MM.1S (cell line): ENCODE measurements at regions not wholly inside any gene's neighbourhood (a gene's known extent, or its start where the extent isn't known, plus 50 kb on each side); places are given as distances from the start of the nearest gene placed in this dataset.
A peak's percentile ranks its signal among the peaks of the same experiment; 100 is the strongest.

Experiments used
- DNase-seq: peaks from one replicate; pipeline ENCODE4 v3.0.0-alpha.2; 2015
- H2AFZ ChIP-seq: fragments of 300-600 bp; sonication (generic); 2 replicates; pipeline ENCODE4 v1.6.0; 2016; ENCODE audit warnings: antibody characterized with exemption, low read length
- H3F3A ChIP-seq: fragments of 300-600 bp; sonication (generic); 2 replicates; pipeline ENCODE4 v1.6.1; 2016; ENCODE audit warnings: mild to moderate bottlenecking, antibody characterized with exemption, low read length, moderate library complexity, mixed read lengths; ENCODE audit not compliant: insufficient read depth
- H3K27ac ChIP-seq: fragments of 300-600 bp; sonication (generic); 2 replicates; pipeline ENCODE4 v1.5.1; 2016; ENCODE audit warnings: mild to moderate bottlenecking, low read length
- H3K27me3 ChIP-seq: fragments of 300-600 bp; sonication (generic); replicated peaks from 2 replicates; pipeline ENCODE4 v1.6.0; 2016; ENCODE audit warnings: low read length; ENCODE audit not compliant: insufficient read depth
- H3K36me3 ChIP-seq: fragments of 300-600 bp; sonication (generic); replicated peaks from 2 replicates; pipeline ENCODE4 v1.6.1; 2016; ENCODE audit warnings: mild to moderate bottlenecking, low read length, mixed read lengths; ENCODE audit not compliant: insufficient read depth
- H3K4me1 ChIP-seq: fragments of 300-600 bp; sonication (generic); 2 replicates; pipeline ENCODE4 v1.6.1; 2016; ENCODE audit warnings: low read length, mixed read lengths
- H3K4me2 ChIP-seq: fragments of 300-600 bp; sonication (generic); 2 replicates; pipeline ENCODE4 v1.6.0; 2016; ENCODE audit warnings: low read depth, low read length
- H3K4me3 ChIP-seq: fragments of 300-600 bp; sonication (generic); 2 replicates; pipeline ENCODE4 v1.5.1; 2016; ENCODE audit warnings: low read length, mixed read lengths
- H3K79me2 ChIP-seq: fragments of 300-600 bp; sonication (generic); 2 replicates; pipeline ENCODE4 v1.6.1; 2016; ENCODE audit warnings: mixed run types, low read length, mixed read lengths
- H3K9ac ChIP-seq: fragments of 300-600 bp; sonication (generic); 2 replicates; pipeline ENCODE4 v1.6.1; 2016; ENCODE audit warnings: low read length, mixed read lengths
- H3K9me2 ChIP-seq: fragments of 300-600 bp; sonication (generic); replicated peaks from 2 replicates; pipeline ENCODE4 v1.6.1; 2016; ENCODE audit warnings: mild to moderate bottlenecking, low read length, mixed read lengths; ENCODE audit not compliant: insufficient read depth
- H3K9me3 ChIP-seq: fragments of 300-600 bp; sonication (generic); replicated peaks from 2 replicates; pipeline ENCODE4 v1.6.1; 2016; ENCODE audit warnings: mild to moderate bottlenecking, low read length, mixed read lengths; ENCODE audit not compliant: insufficient read depth
- H4K20me1 ChIP-seq: fragments of 300-600 bp; sonication (generic); 2 replicates; pipeline ENCODE4 v1.6.1; 2016; ENCODE audit warnings: mild to moderate bottlenecking, low read length, moderate library complexity, mixed read lengths; ENCODE audit not compliant: insufficient read depth
- EZH2 ChIP-seq: fragments of 300-600 bp; sonication (generic); optimal IDR thresholded peaks from 2 replicates; pipeline ENCODE3; 2017; ENCODE audit warnings: low read depth, mild to moderate bottlenecking, antibody characterized with exemption, low read length, mixed read lengths
- EZH2phosphoT487 ChIP-seq: fragments of 300-600 bp; sonication (generic); IDR thresholded peaks from 2 replicates; pipeline ENCODE4 v1.6.1; 2018; ENCODE audit warnings: antibody characterized with exemption, low read length
- TF ChIP-seq, protein P1 (sequence below): fragments of 300-600 bp; sonication (generic); IDR thresholded peaks from 2 replicates; pipeline ENCODE4 v1.5.1; 2016; ENCODE audit warnings: antibody characterized with exemption, low read length, mixed read lengths

DNA sequence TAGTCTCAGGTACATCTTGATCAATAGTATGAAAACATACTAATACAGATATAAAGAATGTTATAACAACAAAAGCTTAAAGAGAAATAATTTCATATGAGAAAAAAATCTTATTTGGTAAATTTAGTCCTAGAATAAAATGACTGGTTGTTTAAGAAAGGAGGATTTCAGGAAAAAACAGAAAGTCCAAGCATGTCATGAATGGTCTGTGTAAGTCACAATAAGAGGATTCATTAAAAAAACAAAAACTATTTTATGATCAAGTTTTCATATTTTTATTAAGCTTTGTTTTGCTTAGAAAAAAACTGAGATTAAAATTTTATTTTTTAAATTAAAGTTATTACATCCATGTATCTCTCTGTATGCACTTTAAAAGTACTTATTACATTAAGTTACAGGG is 353.9 kb upstream of the SPHKAP start:
- Histone ChIP-seq H3K9me3 (no peaks in the 10 kb centered on the region; the same call in 1 of the 2 replicates), H3K9ac (no peak overlapping the region), H3K36me3 (no peaks in the 10 kb centered on the region), H2AFZ (no peak overlapping the region), H3K27ac (no peak overlapping the region), H3K27me3 (no peaks in the 10 kb centered on the region), H3K4me1 (peaks cover 15% of the 10 kb centered on the region), H3K4me3 (no peak overlapping the region), H3K4me2 (no peak overlapping the region), H4K20me1 (no peaks in the 10 kb centered on the region), H3K9me2 (no peaks in the 10 kb centered on the region), H3F3A (peaks cover 6% of the 10 kb centered on the region; the same call in 1 of the 2 replicates), H3K79me2 (no peaks in the 10 kb centered on the region)
- no peak for DNase-seq
- TF ChIP-seq, protein P1, sequence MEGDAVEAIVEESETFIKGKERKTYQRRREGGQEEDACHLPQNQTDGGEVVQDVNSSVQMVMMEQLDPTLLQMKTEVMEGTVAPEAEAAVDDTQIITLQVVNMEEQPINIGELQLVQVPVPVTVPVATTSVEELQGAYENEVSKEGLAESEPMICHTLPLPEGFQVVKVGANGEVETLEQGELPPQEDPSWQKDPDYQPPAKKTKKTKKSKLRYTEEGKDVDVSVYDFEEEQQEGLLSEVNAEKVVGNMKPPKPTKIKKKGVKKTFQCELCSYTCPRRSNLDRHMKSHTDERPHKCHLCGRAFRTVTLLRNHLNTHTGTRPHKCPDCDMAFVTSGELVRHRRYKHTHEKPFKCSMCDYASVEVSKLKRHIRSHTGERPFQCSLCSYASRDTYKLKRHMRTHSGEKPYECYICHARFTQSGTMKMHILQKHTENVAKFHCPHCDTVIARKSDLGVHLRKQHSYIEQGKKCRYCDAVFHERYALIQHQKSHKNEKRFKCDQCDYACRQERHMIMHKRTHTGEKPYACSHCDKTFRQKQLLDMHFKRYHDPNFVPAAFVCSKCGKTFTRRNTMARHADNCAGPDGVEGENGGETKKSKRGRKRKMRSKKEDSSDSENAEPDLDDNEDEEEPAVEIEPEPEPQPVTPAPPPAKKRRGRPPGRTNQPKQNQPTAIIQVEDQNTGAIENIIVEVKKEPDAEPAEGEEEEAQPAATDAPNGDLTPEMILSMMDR, result no peak
- TF ChIP-seq EZH2 (no peak), EZH2phosphoT487 (no peak)

DNA sequence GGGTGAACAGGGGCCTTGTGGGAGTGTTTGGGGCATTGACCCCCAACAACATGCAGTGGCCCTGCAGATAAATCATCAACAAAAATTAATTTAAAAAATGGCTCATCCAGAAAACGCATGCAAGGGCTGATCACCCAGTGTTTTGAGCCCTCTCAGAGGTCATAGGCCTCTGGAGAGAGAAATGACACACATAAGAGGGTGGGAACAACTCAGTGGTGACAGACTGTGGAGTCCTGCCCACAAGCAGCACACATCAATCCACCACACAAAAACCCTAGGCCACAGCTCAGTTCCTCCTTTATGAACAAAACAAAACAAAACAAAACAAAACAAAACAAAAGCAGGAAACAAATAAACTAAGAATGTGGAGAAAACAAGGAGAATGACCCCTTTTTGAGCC is 351.7 kb upstream of the SPHKAP start:
- Histone ChIP-seq H3F3A (peaks cover 6% of the 10 kb centered on the region; the same call in 1 of the 2 replicates), H3K9ac (no peak overlapping the region), H3K36me3 (no peaks in the 10 kb centered on the region), H3K4me1 (peaks cover 15% of the 10 kb centered on the region), H3K9me3 (no peaks in the 10 kb centered on the region; the same call in 1 of the 2 replicates), H2AFZ (peak overlapping the region; percentile 53; the same call in 1 of the 2 replicates), H3K9me2 (no peaks in the 10 kb centered on the region), H3K27ac (no peak overlapping the region), H3K79me2 (no peaks in the 10 kb centered on the region), H3K4me2 (no peak overlapping the region), H4K20me1 (no peaks in the 10 kb centered on the region), H3K4me3 (no peak overlapping the region), H3K27me3 (no peaks in the 10 kb centered on the region)
- TF ChIP-seq, protein P1, result no peak
- TF ChIP-seq EZH2phosphoT487, result no peak
- TF ChIP-seq EZH2, result no peak
- no peak for DNase-seq

DNA sequence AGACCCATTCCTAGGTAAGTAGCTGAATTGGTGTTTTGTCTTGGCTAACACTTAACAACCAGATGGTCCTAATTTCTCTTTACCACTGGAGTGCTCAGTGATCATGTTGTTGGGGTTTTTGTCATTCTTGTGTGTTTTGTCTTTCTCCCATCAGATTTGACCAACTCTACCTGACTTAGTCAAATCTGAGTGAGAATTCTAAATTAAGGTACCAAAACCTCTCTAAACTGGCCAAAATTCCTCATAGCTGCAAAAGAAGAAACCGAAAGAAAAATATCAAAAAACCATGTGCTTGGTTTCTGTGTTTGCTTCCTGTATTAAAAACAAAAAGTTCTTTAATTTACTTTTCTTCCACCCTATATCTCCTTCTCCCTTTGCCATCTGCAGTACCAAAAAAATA is 350.7 kb upstream of the SPHKAP start:
- Histone ChIP-seq H3K9ac (no peak overlapping the region; the same call in 1 of the 2 replicates), H3K4me2 (peak overlapping the region; percentile 53), H3K27me3 (no peaks in the 10 kb centered on the region), H3K4me1 (peaks cover 15% of the 10 kb centered on the region), H3K9me2 (no peaks in the 10 kb centered on the region), H3K79me2 (no peaks in the 10 kb centered on the region), H2AFZ (peak overlapping the region; percentile 53), H3K9me3 (no peaks in the 10 kb centered on the region; the same call in 1 of the 2 replicates), H3K36me3 (no peaks in the 10 kb centered on the region), H3K4me3 (no peak overlapping the region), H3F3A (peaks cover 6% of the 10 kb centered on the region; the same call in 1 of the 2 replicates), H4K20me1 (no peaks in the 10 kb centered on the region), H3K27ac (peak overlapping the region; percentile 59; the same call in 1 of the 2 replicates)
- TF ChIP-seq EZH2 (no peak), EZH2phosphoT487 (no peak)
- TF ChIP-seq, protein P1, result no peak
- peak; percentile 52 for DNase-seq
